ENCODE measurements at regions not wholly inside any gene's neighbourhood (a gene's known extent, or its start where the extent isn't known, plus 50 kb on each side); places are given as distances from the start of the nearest gene placed in this dataset.

DNA sequence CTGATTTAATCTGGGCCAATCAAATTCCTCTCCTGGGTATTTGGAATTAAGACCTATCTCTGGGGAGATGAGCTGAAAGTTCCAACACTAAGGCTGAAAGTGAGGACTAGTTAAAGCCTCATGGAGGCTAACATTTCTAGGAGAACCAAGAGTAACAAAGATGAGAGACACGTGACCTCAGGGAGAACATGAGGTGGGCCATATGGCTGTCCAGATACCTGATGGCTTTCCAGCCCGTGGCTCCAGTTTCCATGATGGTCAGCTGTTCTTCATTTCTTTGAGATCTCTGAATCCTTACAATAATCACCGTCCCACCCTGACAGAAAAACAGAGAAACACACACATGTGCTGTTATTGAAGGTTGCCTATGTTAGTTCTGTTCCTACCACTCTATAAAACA is 66.1 kb downstream of the LEPR start:
- DNase-seq, result no peak

DNA sequence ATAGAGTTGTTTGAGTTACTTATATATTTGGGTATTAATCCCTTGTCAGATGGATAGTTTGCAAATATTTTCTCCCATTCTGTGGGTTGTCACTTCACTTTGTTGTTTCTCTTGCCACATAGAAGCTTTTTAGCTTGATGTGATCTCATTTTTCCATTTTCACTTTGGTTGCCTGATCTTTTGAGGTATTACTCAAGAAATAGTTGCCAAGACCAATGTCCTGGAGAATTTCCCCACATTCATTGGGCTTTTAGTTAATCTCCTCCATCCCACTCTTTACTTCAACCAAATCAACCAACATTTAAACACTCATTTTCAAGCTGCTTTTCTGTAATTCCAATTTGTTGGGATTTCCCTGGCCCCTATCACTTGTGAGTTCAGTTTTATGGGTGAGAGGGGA is 69.0 kb downstream of the LEPR start:
- no peak for DNase-seq

DNA sequence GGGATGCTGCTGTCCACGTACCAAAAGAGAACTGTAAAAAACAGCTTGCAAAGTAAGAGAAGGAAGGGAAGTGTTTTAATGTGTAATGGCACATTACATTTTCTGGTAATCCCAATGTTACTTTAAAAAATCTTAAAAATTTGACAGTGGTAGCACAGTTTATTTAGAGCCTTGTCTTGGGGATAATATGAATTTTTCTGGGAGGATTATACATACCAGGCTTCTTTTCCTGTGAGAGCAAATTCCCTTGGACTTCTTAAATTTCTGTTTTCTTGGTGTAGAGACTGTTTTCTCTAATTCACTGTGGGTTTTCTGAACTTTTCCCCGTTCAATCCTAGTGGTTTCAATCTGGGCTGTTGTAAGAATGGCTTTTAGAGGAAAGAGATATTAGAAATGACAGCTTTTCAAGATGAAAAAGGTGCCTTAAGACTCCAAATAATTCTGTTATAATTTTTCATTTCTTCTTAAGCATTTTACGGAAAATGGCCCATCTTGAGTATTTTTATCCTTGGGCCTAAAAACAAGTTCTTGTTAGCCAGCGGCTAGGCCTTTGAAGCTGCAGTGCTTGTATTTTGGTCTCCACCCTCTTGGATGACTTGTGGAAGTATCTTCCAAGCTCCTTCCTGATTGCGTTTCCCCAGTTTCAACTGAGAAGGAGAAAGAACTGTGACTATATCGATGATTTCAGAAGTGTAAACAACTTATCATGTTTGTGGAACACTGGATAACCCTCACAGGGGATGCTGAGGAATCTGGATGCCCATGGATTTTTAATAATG is 70.0 kb downstream of the LEPR start:
- no peak for DNase-seq

- DNase-seq, result no peak
Observed at GRCh38 chr1:65491472-65491871, 71.0 kb downstream of the LEPR start.

DNA sequence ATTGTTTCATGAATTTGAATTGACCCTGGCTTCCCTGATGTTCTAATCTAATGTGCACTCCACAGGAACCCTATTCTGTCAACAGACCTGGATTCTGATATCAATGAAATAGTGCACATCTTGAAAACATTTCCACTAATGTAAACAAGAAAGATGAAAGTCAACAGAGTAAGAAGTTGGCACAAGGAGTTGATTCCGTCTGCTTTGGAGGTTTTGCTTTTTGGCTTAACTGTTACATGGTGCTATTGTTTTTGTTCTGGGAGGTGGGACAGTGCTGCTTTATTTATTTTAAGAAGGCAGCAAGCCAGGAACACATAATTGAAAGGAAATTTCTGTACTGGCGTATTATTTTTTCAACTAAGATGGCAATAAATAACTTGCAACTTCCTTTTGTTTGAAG is 73.3 kb downstream of the LEPR start:
- no peak for DNase-seq

- no peak for DNase-seq
Observed at GRCh38 chr1:65494671-65495070, 74.2 kb downstream of the LEPR start.

- no peak for DNase-seq
Observed at GRCh38 chr1:65495137-65495536, 74.7 kb downstream of the LEPR start.

- no peak for DNase-seq
Observed at GRCh38 chr1:65497256-65497830, 76.9 kb downstream of the LEPR start.

- no peak for DNase-seq
Observed at GRCh38 chr1:65503427-65503826, 83.0 kb downstream of the LEPR start.

DNA sequence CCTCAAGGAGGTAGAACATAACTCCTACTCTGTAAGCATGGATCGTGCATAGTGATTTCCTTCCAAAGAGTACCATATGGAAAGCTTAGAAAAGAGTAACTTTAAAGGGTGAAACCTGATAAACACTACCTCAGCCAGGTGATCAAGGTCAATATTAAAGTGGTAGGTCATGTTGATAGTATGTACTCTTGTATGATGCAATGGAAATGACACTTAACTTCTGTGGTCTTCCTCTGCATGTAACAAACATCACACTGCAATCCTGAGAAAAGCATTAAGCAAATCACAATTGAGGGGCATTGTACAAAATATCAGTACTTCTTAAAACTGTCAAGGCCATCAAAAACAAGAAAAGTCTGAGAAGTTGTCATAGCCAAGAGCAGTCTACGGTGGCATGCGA is 83.8 kb downstream of the LEPR start:
- DNase-seq, result no peak

GRCh38 chr1:65505547-65506300 is 85.3 kb downstream of the LEPR start:
- no peak for DNase-seq

DNA sequence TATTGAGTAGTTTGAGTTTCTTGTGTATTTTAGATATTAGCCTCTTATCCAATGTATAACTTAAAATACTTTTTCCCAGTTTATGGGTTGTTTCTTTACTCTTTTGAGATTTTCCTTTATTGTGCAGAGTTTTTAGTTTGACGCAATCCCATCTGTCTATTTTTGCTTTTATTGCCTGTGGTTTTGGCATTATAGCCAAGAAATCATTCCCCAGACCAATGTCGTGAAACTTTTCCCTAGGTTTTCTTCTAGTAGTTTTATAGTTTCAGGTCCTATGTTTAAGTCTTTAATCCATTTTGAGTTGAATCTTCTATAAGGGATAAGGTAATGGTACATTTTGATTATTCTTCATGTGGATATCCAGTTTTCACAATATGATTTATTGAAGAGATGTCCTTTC is 87.6 kb downstream of the LEPR start:
- DNase-seq, result no peak

- DNase-seq, result no peak
Observed at GRCh38 chr1:65509912-65510680, 89.6 kb downstream of the LEPR start.

DNA sequence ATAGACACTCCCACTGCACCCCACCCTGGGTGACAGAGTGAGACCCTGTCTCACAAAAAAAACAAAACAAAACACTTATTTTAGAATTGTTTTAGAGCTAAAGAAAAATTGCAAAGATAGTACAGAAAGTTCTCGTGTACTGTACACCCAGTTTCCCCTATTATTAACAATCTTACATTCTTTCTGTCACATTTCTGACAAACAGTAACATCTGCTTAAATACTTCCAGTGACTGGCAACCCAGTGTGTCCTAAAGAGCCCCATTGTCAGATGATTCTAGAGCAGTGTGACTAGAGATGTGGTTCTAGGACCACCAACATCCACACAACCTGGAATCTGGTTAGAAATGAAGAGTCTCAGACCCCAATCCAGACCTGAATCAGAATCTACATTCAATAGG is 90.5 kb downstream of the LEPR start:
- DNase-seq, result no peak

GRCh38 chr1:65512383-65512782 is 91.9 kb downstream of the LEPR start:
- no peak for DNase-seq

- no peak for DNase-seq
Observed at GRCh38 chr1:65512967-65513780, 92.7 kb downstream of the LEPR start.

GRCh38 chr1:65514041-65514440 is 93.6 kb downstream of the LEPR start:
- no peak for DNase-seq

- DNase-seq, result no peak
Observed at GRCh38 chr1:65524931-65525265, 104.4 kb downstream of the LEPR start.

DNA sequence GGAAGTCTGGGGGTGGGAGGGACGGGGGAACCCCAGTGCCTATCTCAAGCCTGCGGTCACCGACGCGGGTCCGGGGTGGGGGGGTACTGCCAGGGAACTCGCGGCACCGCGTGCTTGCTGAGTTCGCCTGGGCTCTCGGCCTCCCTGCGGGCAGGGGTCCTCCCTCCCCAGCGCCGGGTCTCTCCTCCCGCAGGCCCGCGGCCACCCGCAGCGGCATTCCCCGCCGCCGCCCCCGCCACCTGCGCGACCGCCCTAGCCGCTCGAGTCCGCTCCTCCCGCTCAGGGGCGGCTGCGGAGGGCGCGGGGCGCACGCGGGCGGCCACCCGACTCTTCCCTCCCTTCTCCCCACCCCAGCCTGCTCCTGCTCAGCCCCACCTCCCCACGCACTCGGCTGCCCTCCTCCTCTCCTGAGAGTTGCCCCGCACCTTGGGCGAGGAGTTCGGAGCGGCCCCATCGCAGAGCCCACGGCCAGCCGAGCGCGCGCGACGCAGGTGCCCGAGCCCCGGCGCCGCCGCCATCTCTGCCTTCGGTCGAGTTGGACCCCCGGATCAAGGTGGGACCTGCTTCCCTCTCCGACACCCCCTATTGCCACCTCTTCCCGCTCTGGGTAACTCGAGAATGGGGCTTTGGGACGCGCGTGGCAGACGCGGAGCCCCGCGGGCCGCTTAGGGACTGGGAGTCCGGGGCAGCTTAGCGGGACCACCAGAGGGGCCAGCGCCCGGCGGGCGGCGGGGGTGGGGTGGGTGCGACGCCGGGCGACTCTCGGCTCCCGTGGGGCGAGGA is 105.0 kb downstream of the LEPR start:
- no peak for DNase-seq

DNA sequence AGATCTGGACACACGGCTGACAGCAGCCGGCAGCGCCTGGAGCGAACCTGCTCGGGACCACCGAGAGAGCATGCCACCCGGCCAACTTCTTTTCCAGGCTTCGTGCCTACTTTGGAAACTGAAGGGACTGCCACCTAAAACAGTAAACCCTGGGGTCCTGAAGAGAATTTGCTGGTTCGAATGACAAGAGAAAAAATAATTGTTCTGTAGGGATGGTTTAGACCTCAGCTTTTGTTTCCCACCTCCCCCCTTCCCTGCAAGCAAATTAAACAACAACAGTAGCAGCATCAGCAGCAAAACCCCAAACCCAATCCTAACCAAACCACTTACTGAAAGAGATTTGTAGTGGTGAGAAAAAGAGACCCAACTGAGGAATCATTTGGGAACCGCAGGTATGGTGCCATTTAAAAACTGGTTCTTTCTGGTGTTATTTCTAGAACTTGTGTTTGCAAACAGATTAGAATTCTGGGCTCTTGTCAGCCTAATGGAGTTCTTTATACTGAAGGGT is 105.6 kb downstream of the LEPR start:
- DNase-seq, result no peak

- DNase-seq, result no peak
Observed at GRCh38 chr1:65527190-65527589, 106.7 kb downstream of the LEPR start.

All from MV-4-11 (cell line).